Fibroblast of pulmonary artery (primary cell): ENCODE measurements at regions not wholly inside any gene's neighbourhood (a gene's known extent, or its start where the extent isn't known, plus 50 kb on each side); places are given as distances from the start of the nearest gene placed in this dataset.
A peak's percentile ranks its signal among the peaks of the same experiment; 100 is the strongest.

ENCODE experiments used
- DNase-seq: peaks from one replicate; pipeline ENCODE4 v3.0.0-alpha.2; 2010; ENCODE audit warnings: low read depth
- H3K4me3 ChIP-seq: replicated peaks from 2 replicates; pipeline ENCODE4 v1.5.1; 2011; ENCODE audit warnings: low read depth, mild to moderate bottlenecking, control low read depth, low read length, moderate library complexity
- TF ChIP-seq, protein P1 (sequence below): IDR thresholded peaks from 2 replicates; pipeline ENCODE4 v1.5.1; 2011; ENCODE audit warnings: mild to moderate bottlenecking, control low read depth, low read length, inconsistent platforms; ENCODE audit errors: missing control alignments

DNA sequence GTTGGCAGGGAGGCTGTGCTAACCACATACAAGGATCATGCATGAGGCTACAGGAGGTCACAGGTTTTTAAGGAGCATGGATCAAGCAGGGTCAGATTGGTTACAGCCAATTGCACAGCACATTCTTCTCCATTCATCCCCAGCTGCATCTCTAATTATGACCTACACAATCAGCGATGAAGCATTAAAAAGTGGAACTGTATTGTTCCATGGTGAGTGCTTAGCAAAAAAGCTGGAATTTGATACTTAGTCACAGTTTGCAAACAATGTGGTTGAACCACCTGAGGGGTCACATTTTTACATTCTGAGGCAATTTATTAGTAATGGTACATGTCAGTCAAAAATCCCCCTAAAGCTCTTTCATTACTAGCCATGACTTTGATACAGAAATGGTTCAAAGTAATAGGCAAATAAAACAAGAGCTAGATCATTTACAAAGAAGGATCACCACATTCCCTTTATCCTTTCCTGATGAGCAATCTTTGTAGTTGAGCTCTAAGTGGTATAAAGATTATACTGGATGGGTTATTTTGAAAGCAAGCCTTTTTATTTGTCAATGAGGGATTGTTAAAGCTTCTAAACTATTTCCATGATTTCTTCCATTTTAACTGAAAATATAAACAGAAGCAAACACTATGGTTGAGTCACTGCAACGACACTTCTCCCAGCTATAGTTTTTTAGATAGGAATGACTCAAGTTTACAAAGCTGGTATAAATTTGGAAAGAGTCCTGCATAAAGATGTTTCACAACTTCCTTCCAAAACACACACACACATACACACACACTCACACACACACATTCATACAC is 217.8 kb upstream of the SEMA3A start:
- peak; percentile 94 for DNase-seq
- TF ChIP-seq, protein P1, sequence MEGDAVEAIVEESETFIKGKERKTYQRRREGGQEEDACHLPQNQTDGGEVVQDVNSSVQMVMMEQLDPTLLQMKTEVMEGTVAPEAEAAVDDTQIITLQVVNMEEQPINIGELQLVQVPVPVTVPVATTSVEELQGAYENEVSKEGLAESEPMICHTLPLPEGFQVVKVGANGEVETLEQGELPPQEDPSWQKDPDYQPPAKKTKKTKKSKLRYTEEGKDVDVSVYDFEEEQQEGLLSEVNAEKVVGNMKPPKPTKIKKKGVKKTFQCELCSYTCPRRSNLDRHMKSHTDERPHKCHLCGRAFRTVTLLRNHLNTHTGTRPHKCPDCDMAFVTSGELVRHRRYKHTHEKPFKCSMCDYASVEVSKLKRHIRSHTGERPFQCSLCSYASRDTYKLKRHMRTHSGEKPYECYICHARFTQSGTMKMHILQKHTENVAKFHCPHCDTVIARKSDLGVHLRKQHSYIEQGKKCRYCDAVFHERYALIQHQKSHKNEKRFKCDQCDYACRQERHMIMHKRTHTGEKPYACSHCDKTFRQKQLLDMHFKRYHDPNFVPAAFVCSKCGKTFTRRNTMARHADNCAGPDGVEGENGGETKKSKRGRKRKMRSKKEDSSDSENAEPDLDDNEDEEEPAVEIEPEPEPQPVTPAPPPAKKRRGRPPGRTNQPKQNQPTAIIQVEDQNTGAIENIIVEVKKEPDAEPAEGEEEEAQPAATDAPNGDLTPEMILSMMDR: no peak
- no peak overlapping the region for H3K4me3 ChIP-seq

DNA sequence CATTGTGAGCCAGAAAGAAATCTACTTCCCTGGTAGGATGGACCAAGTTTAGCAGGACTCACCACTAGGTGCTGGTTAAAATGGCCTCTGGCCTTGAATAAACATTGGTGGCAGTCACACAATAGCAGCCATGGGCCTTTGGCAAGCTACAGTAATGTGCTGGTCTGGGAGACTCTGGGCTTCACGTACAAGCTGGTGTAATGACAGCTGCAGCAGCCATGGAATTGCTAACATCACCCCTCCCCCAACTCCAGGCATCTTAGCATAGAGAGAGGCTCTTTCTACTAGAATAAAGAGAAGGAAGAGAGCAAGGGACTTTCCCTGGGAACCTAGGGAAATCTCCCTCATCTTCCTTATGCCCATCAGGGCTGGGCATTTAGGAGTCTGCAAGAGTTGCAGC is 205.1 kb upstream of the SEMA3A start:
- H3K4me3 ChIP-seq: no peak overlapping the region
- DNase-seq: no peak
- TF ChIP-seq, protein P1: no peak

DNA sequence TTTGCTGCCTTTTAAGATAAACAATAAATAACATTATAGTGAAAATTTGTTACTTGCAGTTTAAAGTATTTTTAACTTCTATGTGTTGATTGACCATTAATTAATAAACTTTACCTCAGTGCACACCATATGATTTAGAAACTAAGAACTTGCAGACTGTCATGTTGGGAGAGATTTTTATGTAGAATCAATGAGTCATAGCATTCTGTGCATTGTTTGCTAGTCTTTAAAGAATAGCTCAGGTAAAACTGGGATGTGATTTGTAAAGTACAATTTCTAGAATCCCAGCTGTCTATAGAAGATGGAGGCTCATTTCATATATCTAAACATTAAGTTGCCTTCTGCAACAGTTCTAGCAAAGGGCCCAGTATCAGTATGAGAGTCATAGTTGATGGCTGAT is 199.6 kb upstream of the SEMA3A start:
- DNase-seq: peak; percentile 1
- H3K4me3 ChIP-seq: no peak overlapping the region
- TF ChIP-seq, protein P1: no peak

DNA sequence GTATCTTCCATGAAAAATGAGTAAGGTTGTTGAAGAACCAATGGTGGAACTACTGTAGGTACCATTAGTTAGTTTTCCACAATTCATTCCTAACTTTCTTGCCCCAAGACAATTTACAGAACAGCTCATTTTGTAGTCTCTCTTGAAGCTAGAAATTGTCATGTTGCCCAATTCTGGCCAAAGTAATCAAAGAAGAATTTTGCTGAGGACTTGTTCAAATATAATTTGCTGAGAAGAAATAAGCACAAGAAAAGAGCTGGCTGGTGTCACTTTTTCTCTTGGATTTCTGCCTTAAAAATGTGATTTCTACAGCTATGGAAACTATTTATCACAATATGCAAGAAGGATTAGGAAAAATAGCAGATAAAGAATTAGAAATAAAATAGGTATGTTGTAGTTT is 199.2 kb upstream of the SEMA3A start:
- peak; percentile 7 for DNase-seq
- TF ChIP-seq, protein P1: no peak
- H3K4me3 ChIP-seq: no peak overlapping the region

DNA sequence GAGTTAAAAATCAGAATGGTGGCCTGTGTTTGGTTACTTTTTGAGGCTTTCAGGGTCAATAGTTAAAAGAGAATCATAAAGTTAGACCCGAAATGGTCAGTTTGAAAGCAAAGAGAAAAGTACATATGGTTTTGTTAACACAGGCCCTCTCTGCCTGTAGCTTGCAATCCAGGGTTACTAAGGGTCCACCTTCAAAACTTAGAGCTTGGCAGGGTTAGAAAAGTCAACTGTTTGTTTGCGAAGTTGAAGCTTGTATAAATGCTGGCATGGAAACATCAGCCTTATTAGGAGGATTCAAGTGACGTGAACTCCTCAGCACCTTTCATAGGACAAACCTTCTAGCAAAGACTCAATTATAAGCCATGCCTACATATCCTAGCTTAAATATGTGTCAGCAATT is 196.3 kb upstream of the SEMA3A start:
- TF ChIP-seq, protein P1: no peak
- H3K4me3 ChIP-seq: no peak overlapping the region
- DNase-seq: no peak

DNA sequence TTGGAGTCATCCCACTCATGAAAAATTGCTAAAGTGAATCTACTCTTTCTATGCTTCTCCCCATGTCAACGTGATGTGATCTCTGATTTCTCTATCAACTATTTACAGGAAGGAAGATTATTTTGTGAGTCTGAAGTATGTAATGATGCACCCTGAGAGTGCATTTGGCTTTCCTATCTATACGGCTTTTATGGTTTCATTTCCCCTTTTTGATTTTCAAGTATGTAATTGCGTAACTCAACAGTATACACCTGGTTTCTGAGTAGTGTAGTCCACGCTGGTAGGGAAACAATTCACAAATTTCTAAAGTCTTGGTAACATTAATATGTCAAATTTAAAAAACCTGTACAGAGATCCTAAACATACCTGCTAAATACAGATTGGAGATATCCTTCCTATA is 194.7 kb upstream of the SEMA3A start:
- H3K4me3 ChIP-seq: no peak overlapping the region
- TF ChIP-seq, protein P1: no peak
- no peak for DNase-seq

DNA sequence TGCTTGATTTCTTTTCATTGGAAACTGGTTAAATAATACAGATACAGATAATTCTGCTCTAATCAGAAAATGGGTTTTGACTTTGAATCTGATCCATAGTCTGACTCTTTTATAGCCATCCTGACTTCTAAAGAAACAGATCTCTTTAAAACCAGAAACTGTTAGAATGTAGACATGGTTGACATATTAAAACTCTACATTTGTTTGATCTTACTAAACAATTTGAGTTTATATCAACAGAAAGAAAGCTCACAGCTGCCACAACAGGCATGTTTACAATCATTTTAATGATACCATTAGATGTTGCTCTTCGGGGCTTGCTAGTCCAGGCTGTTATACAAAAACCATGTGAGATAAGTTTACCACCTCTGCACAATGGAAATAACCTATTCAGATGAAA is 193.0 kb upstream of the SEMA3A start:
- H3K4me3 ChIP-seq: no peak overlapping the region
- DNase-seq: no peak
- TF ChIP-seq, protein P1: no peak
